HG03066 (cell line): ENCODE measurements at regions not wholly inside any gene's neighbourhood (a gene's known extent, or its start where the extent isn't known, plus 50 kb on each side); places are given as distances from the start of the nearest gene placed in this dataset.
"Not testable (repeated sequence)": the region's sequence is repeated elsewhere in the genome, so short reads cannot be mapped to it uniquely, and the experiment has no call there.

ENCODE experiments used
- ATAC-seq: cut with Tn5 transposase; IDR thresholded peaks from one replicate; pipeline ENCODE4 v1.9.1; 2021; ENCODE audit warnings: low read depth; ENCODE audit not compliant: unreplicated experiment

GRCh38 chr3:127520993-127521392 lies 69.5 kb downstream of the TPRA1 start:
- no peak for ATAC-seq

GRCh38 chr3:127518456-127519081 lies 72.0 kb downstream of the TPRA1 start:
- ATAC-seq: no peak

DNA sequence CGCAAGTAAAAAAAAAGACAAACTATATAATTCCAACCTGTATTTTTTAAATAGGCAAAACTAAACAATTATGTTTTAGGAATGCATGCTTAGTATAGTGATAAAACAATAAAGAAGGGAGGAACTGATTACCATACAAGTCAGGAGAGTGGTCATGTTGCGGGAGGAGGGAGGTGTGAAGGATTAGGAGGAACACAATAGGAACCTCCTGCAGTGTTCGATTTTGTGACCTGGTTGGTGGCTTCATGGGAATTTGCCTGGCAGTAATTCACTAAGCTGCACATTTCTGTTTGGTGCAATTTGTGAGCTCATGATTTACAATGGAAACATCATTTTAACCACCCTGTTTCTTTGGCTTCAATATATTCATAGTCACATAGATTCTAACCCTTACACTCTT lies 78.3 kb downstream of the TPRA1 start:
- ATAC-seq: no peak

DNA sequence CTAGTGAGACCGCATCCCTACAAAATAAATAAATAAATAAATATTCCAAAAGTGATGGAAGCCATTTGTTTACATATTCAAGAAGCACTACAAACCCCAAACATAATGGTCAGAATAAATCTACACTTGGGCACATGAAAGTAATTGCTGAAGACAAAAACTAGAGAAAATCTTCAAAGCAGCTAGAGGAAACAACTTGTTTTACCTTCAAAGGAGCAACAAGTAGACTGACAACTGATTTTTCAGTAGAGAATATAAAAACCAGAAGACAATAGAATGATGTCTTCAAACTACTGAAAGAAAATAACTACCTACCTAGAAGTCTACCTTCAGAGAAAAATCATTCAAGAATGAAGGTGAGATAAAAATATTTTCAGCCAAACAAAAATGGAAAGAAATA lies 89.4 kb downstream of the TPRA1 start:
- ATAC-seq: no peak

DNA sequence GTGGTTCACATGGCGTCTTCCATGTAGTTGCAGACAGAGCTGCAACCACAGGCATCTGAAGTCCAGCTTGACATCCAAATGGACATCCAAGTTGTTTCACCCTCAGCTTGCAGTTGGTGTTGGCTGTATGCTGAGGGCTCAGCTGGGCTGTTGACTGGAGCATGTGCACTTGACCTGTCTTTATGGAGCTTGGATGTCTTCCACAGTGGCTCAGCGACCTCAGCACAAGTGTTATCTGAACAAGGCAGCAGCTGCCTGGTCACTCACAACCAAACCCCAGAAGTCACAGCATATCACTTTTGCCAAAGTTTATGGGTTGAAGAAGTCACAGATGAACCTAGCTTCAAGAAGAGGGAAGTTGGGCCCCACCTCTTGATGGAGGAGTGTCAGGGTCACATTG lies 92.9 kb downstream of the TPRA1 start:
- ATAC-seq: no peak

- no peak for ATAC-seq
These were observed 93.4 kb downstream of the TPRA1 start for GRCh38 chr3:127497166-127497565.

- ATAC-seq: no peak
These were observed 94.5 kb downstream of the TPRA1 start for GRCh38 chr3:127495821-127496655.

DNA sequence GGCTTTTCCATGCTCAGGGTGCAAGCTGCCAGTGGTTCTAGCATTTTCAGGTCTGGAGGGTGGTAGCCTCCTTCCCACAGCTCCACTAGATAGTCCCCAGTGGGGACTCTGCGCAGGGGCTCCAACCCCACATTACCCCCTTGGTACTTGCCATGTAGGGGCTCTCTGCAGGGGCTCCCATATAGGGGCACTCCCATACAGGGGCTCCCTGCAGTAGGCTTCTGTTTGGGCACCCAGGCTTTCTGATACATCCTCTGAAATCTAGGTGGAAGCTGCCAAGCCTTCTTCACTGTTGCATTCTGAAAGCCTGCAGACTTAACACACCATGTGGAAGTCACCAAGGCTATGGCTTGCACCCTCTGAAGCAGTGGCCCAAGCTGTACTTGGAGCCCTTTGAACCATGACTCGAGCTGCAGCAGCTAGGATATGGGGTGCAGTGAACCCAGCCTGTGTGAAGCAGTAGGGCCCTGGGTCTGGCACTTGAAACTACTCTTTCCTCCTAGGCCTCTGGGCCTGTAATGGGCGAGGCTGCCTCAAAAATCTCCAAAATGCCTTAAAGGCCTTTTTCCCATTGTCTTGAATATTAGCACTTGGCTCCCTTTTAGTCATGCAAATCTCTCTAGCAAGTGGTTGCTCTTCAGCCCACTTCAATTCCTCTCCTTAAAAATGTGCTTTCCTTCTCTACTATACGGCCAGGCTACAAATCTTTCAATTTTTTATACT lies 96.4 kb downstream of the TPRA1 start:
- ATAC-seq: no peak

DNA sequence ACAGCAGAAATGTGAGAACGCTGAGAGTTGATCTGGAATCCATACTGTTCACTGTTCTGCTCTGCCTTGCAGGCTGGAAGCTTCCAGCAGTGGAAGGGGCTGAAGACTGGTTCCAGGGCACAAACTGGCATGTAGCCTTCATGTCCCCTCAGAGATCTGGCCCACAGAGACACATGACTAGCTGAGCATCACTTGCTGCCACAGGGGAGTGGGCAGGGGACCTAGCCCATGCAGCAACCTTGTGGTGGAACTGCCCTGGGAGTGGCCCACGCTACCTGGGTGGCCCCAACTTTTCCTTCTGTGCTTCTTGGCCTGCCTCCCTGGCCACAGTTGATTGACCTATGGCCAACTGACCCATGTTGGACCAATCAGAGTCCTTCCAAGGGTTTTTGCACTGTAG lies 98.1 kb downstream of the TPRA1 start:
- no peak for ATAC-seq

GRCh38 chr3:127491909-127492308 lies 98.6 kb downstream of the TPRA1 start:
- no peak for ATAC-seq

GRCh38 chr3:127491323-127491722 lies 99.2 kb downstream of the TPRA1 start:
- ATAC-seq: no peak

DNA sequence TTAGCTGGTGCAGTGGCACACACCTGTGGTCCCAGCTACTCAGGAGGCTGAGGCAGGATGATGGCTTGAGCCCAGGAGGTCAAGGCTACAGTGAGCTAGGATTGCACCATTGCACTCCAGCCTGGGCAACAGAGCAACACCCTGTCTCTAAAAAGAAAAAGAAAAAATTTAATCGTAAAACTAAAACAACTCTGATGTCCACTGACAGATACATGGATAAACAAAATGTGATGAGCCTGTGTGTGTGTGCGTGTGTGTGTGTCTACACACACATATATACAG lies 99.6 kb downstream of the TPRA1 start:
- ATAC-seq: not testable (repeated sequence)

DNA sequence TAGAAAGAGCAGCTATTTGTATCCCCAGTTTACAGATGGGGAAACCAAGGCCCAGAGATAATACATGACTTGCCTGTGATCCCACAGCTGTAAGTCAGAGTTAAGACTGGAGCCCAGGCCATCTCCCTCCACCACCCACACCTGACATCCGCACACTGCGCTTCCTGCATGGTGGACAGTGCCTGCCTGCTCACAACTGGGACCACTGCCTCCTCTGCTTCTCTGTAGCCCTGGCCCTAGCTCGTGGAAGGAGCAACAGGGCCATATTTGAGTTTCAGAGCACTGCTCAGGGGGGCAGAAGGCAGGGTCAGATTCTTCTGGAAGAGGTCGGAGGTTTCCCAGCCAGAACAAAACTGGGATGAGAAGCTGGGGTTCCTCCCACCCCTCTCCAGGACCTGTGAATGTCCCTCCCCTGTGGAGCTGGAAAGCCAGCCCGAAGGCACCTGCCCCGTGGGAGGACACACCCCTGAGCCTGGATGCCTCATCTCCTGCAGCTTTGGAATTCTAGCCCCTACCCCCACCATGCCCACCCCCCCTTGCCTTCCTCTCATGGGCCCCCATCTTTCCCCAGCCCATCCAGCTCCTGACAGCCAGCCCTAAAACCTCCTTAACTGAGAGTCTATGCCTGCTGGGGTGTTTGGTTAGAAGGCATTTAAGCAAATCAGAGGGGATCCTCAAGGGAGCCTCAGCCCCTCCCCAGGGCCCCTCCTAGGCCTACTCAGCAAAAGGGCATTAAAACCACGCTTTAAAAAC lies 100.1 kb downstream of the TPRA1 start:
- no peak for ATAC-seq

GRCh38 chr3:127489357-127489756 lies 101.2 kb downstream of the TPRA1 start:
- ATAC-seq: no peak

- no peak for ATAC-seq
These were observed 101.8 kb downstream of the TPRA1 start for GRCh38 chr3:127488740-127489139.

DNA sequence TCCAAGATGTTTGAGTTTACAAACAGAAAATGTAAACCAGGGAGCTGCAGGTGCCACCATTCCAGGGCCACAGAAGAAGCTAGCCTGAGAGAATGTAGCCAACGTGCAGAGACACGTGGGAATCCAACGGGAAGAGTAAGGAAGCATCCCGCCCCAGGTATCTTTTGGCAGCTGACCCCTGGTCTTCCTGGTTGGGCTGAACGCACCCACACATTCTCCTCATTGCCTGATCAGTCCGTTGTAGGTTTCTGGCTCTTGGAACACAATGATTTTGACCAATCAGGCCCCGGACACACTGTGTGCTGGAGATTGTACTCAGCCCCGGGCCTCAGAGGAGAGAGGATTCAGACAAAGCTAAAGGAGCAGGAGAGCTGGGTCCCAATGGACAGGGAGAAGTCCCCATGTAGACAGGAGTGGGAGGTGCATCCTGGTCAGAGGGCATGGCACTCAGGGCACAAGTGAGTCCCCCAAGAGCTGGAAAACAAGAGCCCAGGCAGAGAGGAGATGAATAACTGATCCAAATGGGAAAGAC lies 102.3 kb downstream of the TPRA1 start:
- no peak for ATAC-seq

GRCh38 chr3:127487196-127487595 lies 103.3 kb downstream of the TPRA1 start:
- no peak for ATAC-seq

GRCh38 chr3:127486321-127486944 lies 104.1 kb downstream of the TPRA1 start:
- ATAC-seq: no peak

GRCh38 chr3:127485396-127486170 lies 105.0 kb downstream of the TPRA1 start:
- ATAC-seq: no peak
